Fibroblast of mammary gland (primary cell): ENCODE measurements at regions not wholly inside any gene's neighbourhood (a gene's known extent, or its start where the extent isn't known, plus 50 kb on each side); places are given as distances from the start of the nearest gene placed in this dataset.

Source experiments
- DNase-seq: peaks from one replicate; pipeline ENCODE4 v3.0.0-alpha.2; 2010; ENCODE audit warnings: low read depth
- H3K4me3 ChIP-seq: 2 replicates; pipeline ENCODE4 v1.5.1; 2011; ENCODE audit warnings: low read depth, mild to moderate bottlenecking, low read length, moderate library complexity; ENCODE audit not compliant: control insufficient read depth
- CTCF ChIP-seq: conservative IDR thresholded peaks from 2 replicates; pipeline ENCODE4 v1.5.1; 2011; ENCODE audit warnings: low read depth, low read length, inconsistent platforms; ENCODE audit not compliant: control insufficient read depth, insufficient read depth

GRCh38 chr14:28254768-28255167, 511.8 kb upstream of the FOXG1 start:
- TF ChIP-seq CTCF, result no peak
- no peak overlapping the region for H3K4me3 ChIP-seq
- DNase-seq, result peak; percentile 32

- TF ChIP-seq CTCF, result no peak
- no peak for DNase-seq
- no peak overlapping the region for H3K4me3 ChIP-seq
These were observed 502.3 kb upstream of the FOXG1 start for GRCh38 chr14:28264306-28264705.

GRCh38 chr14:28272270-28272669, 494.3 kb upstream of the FOXG1 start:
- no peak for TF ChIP-seq CTCF
- H3K4me3 ChIP-seq, result no peak overlapping the region

GRCh38 chr14:28280530-28280929, 486.1 kb upstream of the FOXG1 start:
- TF ChIP-seq CTCF, result no peak
- DNase-seq, result no peak

More at GRCh38 chr14:28272270-28272669, 494.3 kb upstream of the FOXG1 start:
- no peak for DNase-seq

GRCh38 chr14:28280997-28281598, 485.5 kb upstream of the FOXG1 start:
- H3K4me3 ChIP-seq, result no peak overlapping the region
- no peak for DNase-seq
- no peak for TF ChIP-seq CTCF

More at GRCh38 chr14:28280530-28280929, 486.1 kb upstream of the FOXG1 start:
- no peak overlapping the region for H3K4me3 ChIP-seq

GRCh38 chr14:28284546-28285300, 481.9 kb upstream of the FOXG1 start:
- TF ChIP-seq CTCF, result no peak
- H3K4me3 ChIP-seq, result no peak overlapping the region
- no peak for DNase-seq
